Activated CD4-positive, alpha-beta T cell treated with anti-CD3 and anti-CD28 coated beads for 48 hours (primary cell): ENCODE measurements at regions not wholly inside any gene's neighbourhood (a gene's known extent, or its start where the extent isn't known, plus 50 kb on each side); places are given as distances from the start of the nearest gene placed in this dataset.

Source experiments
- DNase-seq: peaks from one replicate; pipeline ENCODE4 v3.0.0-alpha.2; 2020

- peak; percentile 20 for DNase-seq
These were observed 87.9 kb downstream of the CHST2 start for GRCh38 chr3:143207338-143207961.

DNA sequence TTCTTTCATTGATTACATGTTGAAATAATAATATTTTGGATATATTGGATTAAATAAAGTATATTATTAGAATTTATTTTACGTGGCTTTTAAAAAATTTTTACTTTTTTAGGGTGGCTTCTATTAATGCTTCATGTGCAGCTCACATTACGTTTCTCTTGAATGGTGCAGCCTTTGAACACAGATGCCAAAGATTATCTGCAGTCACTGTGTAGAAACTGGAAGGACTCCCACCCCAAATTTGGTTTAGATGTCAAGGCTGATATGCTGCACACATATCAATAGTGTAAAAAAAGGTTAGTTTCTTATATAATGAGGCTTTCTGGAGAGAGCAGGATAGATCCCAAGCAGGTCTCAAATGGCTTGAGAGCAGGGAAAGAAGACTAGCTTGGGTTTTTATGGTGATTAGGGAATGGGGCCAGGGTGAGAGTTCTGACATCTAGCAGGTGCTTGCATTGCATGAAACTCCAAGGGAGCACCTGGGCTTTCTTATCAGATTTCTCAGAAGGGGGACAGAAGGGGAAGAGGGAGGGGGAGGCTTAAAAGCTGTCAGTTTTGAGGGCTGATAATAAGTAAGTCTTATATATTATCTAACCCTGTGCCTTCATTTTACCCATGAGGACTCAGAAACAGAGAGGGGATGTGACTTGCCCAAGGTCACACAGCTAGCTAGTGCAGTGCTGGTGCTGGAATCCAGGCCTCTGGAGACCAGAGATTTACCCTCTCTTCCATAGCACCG, 89.6 kb downstream of the CHST2 start:
- DNase-seq: no peak

GRCh38 chr3:143209715-143210059, 90.1 kb downstream of the CHST2 start:
- no peak for DNase-seq

- no peak for DNase-seq
These were observed 90.6 kb downstream of the CHST2 start for GRCh38 chr3:143210141-143210540.

- DNase-seq: no peak
These were observed 95.5 kb downstream of the CHST2 start for GRCh38 chr3:143215059-143215458.
